HuH-7.5 (cell line): ENCODE measurements at regions not wholly inside any gene's neighbourhood (a gene's known extent, or its start where the extent isn't known, plus 50 kb on each side); places are given as distances from the start of the nearest gene placed in this dataset.

Experiments
- DNase-seq: peaks from one replicate; pipeline ENCODE4 v3.0.0; 2011; ENCODE audit warnings: low spot score

- no peak for DNase-seq
These were observed 131.3 kb upstream of the AGA start for GRCh38 chr4:177573507-177573906.

GRCh38 chr4:177574446-177574845, 132.2 kb upstream of the AGA start:
- DNase-seq, result no peak

GRCh38 chr4:177579649-177580048, 137.4 kb upstream of the AGA start:
- DNase-seq, result no peak

GRCh38 chr4:177582992-177583391, 140.8 kb upstream of the AGA start:
- no peak for DNase-seq

GRCh38 chr4:177587989-177588388, 145.8 kb upstream of the AGA start:
- no peak for DNase-seq

GRCh38 chr4:177595386-177595785, 153.1 kb upstream of the AGA start:
- no peak for DNase-seq

GRCh38 chr4:177596035-177596434, 153.8 kb upstream of the AGA start:
- DNase-seq, result no peak

- no peak for DNase-seq
These were observed 154.8 kb upstream of the AGA start for GRCh38 chr4:177596991-177597390.

- no peak for DNase-seq
These were observed 163.0 kb upstream of the AGA start for GRCh38 chr4:177605252-177605651.

- no peak for DNase-seq
These were observed 164.9 kb upstream of the AGA start for GRCh38 chr4:177607111-177607573.

- DNase-seq, result no peak
These were observed 169.9 kb upstream of the AGA start for GRCh38 chr4:177611974-177612664.

- no peak for DNase-seq
These were observed 170.4 kb upstream of the AGA start for GRCh38 chr4:177612684-177613083.

- DNase-seq, result no peak
These were observed 190.2 kb upstream of the AGA start for GRCh38 chr4:177632481-177632880.

- no peak for DNase-seq
These were observed 196.6 kb upstream of the AGA start for GRCh38 chr4:177638871-177639270.

GRCh38 chr4:177640864-177641263, 198.6 kb upstream of the AGA start:
- DNase-seq, result no peak

GRCh38 chr4:177660223-177660622, 218.0 kb upstream of the AGA start:
- DNase-seq, result no peak

GRCh38 chr4:177667687-177668086, 225.4 kb upstream of the AGA start:
- no peak for DNase-seq

- no peak for DNase-seq
These were observed 229.2 kb upstream of the AGA start for GRCh38 chr4:177671387-177671786.

- no peak for DNase-seq
These were observed 229.6 kb upstream of the AGA start for GRCh38 chr4:177671845-177672244.

- no peak for DNase-seq
These were observed 231.8 kb upstream of the AGA start for GRCh38 chr4:177673985-177674489.

- DNase-seq, result no peak
These were observed 238.1 kb upstream of the AGA start for GRCh38 chr4:177680308-177680707.

- no peak for DNase-seq
These were observed 239.7 kb upstream of the AGA start for GRCh38 chr4:177681902-177682301.

GRCh38 chr4:177687117-177687516, 244.9 kb upstream of the AGA start:
- no peak for DNase-seq

GRCh38 chr4:177692907-177693306, 250.7 kb upstream of the AGA start:
- no peak for DNase-seq
